ENCODE measurements at regions not wholly inside any gene's neighbourhood (a gene's known extent, or its start where the extent isn't known, plus 50 kb on each side); places are given as distances from the start of the nearest gene placed in this dataset.
"Not testable (repeated sequence)": the region's sequence is repeated elsewhere in the genome, so short reads cannot be mapped to it uniquely, and the experiment has no call there.

DNA sequence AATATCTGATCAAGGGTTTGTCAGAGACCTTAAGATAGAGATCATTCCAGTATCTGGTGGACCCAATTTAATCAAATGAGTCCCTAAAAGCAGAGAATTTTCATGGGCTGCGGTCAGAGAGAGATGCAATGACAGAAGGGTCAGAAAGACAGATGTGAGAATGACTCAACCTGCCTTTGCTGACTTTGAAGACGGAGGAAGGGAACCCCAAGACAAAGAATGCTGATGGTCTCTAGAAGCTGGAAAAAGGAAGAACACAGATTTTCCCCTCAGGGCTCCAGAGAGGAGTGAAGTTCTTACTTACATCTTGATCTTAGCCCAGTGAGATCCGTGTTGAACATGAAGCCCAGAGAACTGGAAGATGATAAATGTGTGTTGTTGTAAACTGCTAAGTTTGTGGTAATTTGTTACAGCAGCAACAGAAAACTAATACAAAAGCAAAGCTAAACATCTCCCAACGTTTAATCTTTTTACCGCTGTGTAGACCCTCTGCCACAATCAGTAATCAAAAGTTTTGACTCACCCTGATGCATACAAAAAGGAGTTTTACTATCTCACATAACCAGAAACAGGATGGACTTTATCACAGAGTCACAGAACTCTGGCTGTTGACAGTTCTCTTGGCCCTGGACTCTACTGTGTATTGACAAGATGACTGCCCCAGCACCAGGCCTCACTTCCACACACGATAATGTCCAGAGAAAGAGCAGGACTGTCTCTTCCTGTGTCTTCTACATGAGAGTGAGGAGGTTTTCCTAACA lies 70.2 kb upstream of the MAGEB2 start:
- TF ChIP-seq, protein P1, sequence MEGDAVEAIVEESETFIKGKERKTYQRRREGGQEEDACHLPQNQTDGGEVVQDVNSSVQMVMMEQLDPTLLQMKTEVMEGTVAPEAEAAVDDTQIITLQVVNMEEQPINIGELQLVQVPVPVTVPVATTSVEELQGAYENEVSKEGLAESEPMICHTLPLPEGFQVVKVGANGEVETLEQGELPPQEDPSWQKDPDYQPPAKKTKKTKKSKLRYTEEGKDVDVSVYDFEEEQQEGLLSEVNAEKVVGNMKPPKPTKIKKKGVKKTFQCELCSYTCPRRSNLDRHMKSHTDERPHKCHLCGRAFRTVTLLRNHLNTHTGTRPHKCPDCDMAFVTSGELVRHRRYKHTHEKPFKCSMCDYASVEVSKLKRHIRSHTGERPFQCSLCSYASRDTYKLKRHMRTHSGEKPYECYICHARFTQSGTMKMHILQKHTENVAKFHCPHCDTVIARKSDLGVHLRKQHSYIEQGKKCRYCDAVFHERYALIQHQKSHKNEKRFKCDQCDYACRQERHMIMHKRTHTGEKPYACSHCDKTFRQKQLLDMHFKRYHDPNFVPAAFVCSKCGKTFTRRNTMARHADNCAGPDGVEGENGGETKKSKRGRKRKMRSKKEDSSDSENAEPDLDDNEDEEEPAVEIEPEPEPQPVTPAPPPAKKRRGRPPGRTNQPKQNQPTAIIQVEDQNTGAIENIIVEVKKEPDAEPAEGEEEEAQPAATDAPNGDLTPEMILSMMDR (IDR thresholded peaks at IDR 0.05) = no peak
- TF ChIP-seq EZH2 (IDR thresholded peaks at IDR 0.05; ENCODE audit: borderline replicate concordance, insufficient read depth, low read depth, low read length, poor library complexity, severe bottlenecking) = no peak
- POLR2A ChIA-PET = no interaction called here
- 92% methylated on average over 4 of the region's 6 CpGs for WGBS (ENCODE audit: insufficient coverage)
- Histone ChIP-seq H3K27me3 (replicated peaks in 1 of 4; ENCODE audit: control extremely low read depth in 1 of 4, control insufficient read depth in 3 of 4, insufficient read depth in 4 of 4, low read length in 3 of 4) (no peaks in the 10 kb centered on the region), H3K27ac (ENCODE audit: low read length in 2 of 2) (no peak overlapping the region), H3K4me2 (replicated peaks; ENCODE audit: low read depth, low read length, poor library complexity, severe bottlenecking) (no peak overlapping the region), H3K9me3 (ENCODE audit: control extremely low read depth in 1 of 3, control insufficient read depth in 2 of 3, insufficient read depth in 1 of 3, low read length in 2 of 3) (no peaks in the 10 kb centered on the region), H3K9ac (ENCODE audit: low read length) (no peak overlapping the region), H4K20me1 (ENCODE audit: control insufficient read depth, insufficient read depth, low read length, poor library complexity, severe bottlenecking) (no peaks in the 10 kb centered on the region), H3K4me1 (ENCODE audit: control insufficient read depth in 2 of 2, insufficient read depth in 2 of 2, low read length in 2 of 2) (no peaks in the 10 kb centered on the region), H3K4me3 (ENCODE audit: control extremely low read depth in 1 of 5, extremely low read depth in 1 of 5, insufficient read depth in 1 of 5, low read depth in 2 of 5, low read length in 4 of 5) (no peak overlapping the region), H3K36me3 (replicated peaks in 1 of 2; ENCODE audit: control extremely low read depth in 1 of 2, control insufficient read depth in 1 of 2, extremely low read depth in 1 of 2, insufficient read depth in 2 of 2, low read length in 1 of 2) (no peaks in the 10 kb centered on the region), H3K79me2 (ENCODE audit: control insufficient read depth, insufficient read depth, low read length) (no peaks in the 10 kb centered on the region), H2AFZ (ENCODE audit: insufficient read depth, low read depth, low read length, poor library complexity, severe bottlenecking) (no peak overlapping the region)
- intact Hi-C loops (cut with micrococcal nuclease) = no loop called here
- no peak for DNase-seq
- Mint-ChIP-seq H3K27me3 (no peaks in the 10 kb centered on the region), H3K9me3 (ENCODE audit: insufficient read depth) (no peaks in the 10 kb centered on the region), H3K4me1 (no peaks in the 10 kb centered on the region), H3K27ac (no peak overlapping the region), H3K4me3 (no peak overlapping the region)
- no peak for ATAC-seq (ENCODE audit: low read depth)
- CTCF ChIA-PET = no interaction called here

DNA sequence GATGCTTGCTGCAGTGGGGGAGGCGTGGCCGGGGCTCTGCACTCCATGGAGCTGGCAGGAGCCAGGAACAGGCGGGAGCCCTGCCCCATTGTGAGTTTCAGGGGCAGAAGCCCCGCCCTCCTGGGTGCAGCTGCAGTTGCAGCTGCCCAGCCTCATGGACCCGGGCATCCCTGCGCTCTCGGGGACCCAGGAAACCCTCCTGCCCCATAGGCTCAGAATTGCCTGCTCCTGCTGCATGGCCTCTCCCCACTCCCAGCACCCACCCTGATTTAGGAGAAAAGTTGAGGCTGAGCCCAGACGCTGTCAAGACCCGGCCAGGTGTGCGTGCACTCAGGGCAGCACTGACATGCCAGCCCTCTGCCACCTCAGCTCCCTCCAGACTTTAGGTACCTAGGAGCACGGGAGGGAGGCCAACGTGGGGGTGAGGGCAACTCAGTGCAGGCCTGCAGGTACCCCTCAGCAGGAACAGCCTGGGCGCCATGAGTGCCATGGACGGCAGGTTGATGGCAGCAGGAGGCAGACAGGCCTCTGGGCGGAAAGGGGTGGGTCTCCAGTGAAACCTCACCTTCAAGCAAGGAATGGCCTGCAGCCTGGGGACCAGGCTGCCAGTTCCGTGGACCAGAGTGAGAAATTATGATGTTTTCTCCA lies 67.2 kb upstream of the MAGEB2 start:
- Mint-ChIP-seq H3K4me3 (no peak overlapping the region), H3K4me1 (no peaks in the 10 kb centered on the region), H3K27me3 (no peaks in the 10 kb centered on the region), H3K9me3 (ENCODE audit: insufficient read depth) (no peaks in the 10 kb centered on the region), H3K27ac (no peak overlapping the region)
- Histone ChIP-seq H3K4me2 (replicated peaks; ENCODE audit: low read depth, low read length, poor library complexity, severe bottlenecking) (no peak overlapping the region), H3K4me1 (ENCODE audit: control insufficient read depth in 2 of 2, insufficient read depth in 2 of 2, low read length in 2 of 2) (no peaks in the 10 kb centered on the region), H3K27me3 (replicated peaks in 1 of 4; ENCODE audit: control extremely low read depth in 1 of 4, control insufficient read depth in 3 of 4, insufficient read depth in 4 of 4, low read length in 3 of 4) (no peaks in the 10 kb centered on the region), H3K79me2 (ENCODE audit: control insufficient read depth, insufficient read depth, low read length) (no peaks in the 10 kb centered on the region), H3K4me3 (ENCODE audit: control extremely low read depth in 1 of 5, extremely low read depth in 1 of 5, insufficient read depth in 1 of 5, low read depth in 2 of 5, low read length in 4 of 5) (no peak overlapping the region), H3K9ac (ENCODE audit: low read length) (no peak overlapping the region), H3K9me3 (ENCODE audit: control extremely low read depth in 1 of 3, control insufficient read depth in 2 of 3, insufficient read depth in 1 of 3, low read length in 2 of 3) (no peaks in the 10 kb centered on the region), H4K20me1 (ENCODE audit: control insufficient read depth, insufficient read depth, low read length, poor library complexity, severe bottlenecking) (no peaks in the 10 kb centered on the region), H3K27ac (ENCODE audit: low read length in 2 of 2) (no peak overlapping the region), H2AFZ (ENCODE audit: insufficient read depth, low read depth, low read length, poor library complexity, severe bottlenecking) (no peak overlapping the region), H3K36me3 (replicated peaks in 1 of 2; ENCODE audit: control extremely low read depth in 1 of 2, control insufficient read depth in 1 of 2, extremely low read depth in 1 of 2, insufficient read depth in 2 of 2, low read length in 1 of 2) (no peaks in the 10 kb centered on the region)
- ChIA-PET POLR2A (no interaction called here), CTCF (no interaction called here)
- intact Hi-C loops (cut with micrococcal nuclease) = no loop called here
- DNase-seq = no peak
- TF ChIP-seq EZH2 (IDR thresholded peaks at IDR 0.05; ENCODE audit: borderline replicate concordance, insufficient read depth, low read depth, low read length, poor library complexity, severe bottlenecking) = no peak
- TF ChIP-seq, protein P1 (IDR thresholded peaks at IDR 0.05) = no peak
- 86% methylated on average over 7 of the region's 16 CpGs for WGBS (ENCODE audit: insufficient coverage)
- no peak for ATAC-seq (ENCODE audit: low read depth)

DNA sequence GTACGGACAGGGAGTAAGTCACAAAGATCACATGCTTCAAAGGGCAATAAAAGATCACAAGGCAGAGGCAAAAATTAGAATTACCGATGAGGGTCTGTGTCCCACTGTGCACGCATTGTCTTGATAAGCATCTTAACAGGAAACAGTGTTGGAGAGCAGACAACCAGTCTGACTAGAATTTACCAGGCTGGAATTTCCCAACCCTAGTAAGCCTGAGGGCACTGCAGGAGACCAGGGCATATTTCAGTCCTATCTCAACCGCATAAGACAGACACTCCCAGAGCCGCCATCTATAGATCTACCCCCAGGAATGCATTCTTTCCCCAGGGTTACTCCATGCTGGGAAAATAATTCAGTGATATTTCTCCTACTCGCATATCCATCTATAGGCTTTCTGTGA lies 66.2 kb upstream of the MAGEB2 start:
- H3K27me3 ChIP-seq (replicated peaks in 1 of 4; ENCODE audit: control extremely low read depth in 1 of 4, control insufficient read depth in 3 of 4, insufficient read depth in 4 of 4, low read length in 3 of 4); H2AFZ ChIP-seq (ENCODE audit: insufficient read depth, low read depth, low read length, poor library complexity, severe bottlenecking); H3K9me3 ChIP-seq (ENCODE audit: control extremely low read depth in 1 of 3, control insufficient read depth in 2 of 3, insufficient read depth in 1 of 3, low read length in 2 of 3); H3K9ac ChIP-seq (ENCODE audit: low read length); H3K79me2 ChIP-seq (ENCODE audit: control insufficient read depth, insufficient read depth, low read length); ATAC-seq (ENCODE audit: low read depth); H3K9me3 Mint-ChIP-seq (ENCODE audit: insufficient read depth); H3K4me2 ChIP-seq (replicated peaks; ENCODE audit: low read depth, low read length, poor library complexity, severe bottlenecking); DNase-seq; H3K27ac ChIP-seq (ENCODE audit: low read length in 2 of 2); H3K27ac Mint-ChIP-seq; H3K4me1 ChIP-seq (ENCODE audit: control insufficient read depth in 2 of 2, insufficient read depth in 2 of 2, low read length in 2 of 2); H3K4me3 ChIP-seq (ENCODE audit: control extremely low read depth in 1 of 5, extremely low read depth in 1 of 5, insufficient read depth in 1 of 5, low read depth in 2 of 5, low read length in 4 of 5); H4K20me1 ChIP-seq (ENCODE audit: control insufficient read depth, insufficient read depth, low read length, poor library complexity, severe bottlenecking); H3K27me3 Mint-ChIP-seq; H3K36me3 ChIP-seq (replicated peaks in 1 of 2; ENCODE audit: control extremely low read depth in 1 of 2, control insufficient read depth in 1 of 2, extremely low read depth in 1 of 2, insufficient read depth in 2 of 2, low read length in 1 of 2); H3K4me1 Mint-ChIP-seq; intact Hi-C loops (cut with micrococcal nuclease); POLR2A ChIA-PET; H3K4me3 Mint-ChIP-seq; CTCF ChIA-PET: not testable (repeated sequence)
- 11% methylated on average over 2 of the region's 6 CpGs for WGBS (ENCODE audit: insufficient coverage)

Data from B cell (primary cell).